Activated T-cell treated with anti-CD3 and anti-CD28 coated beads, Interleukin-2, amount 50 U/mL, for 4 hours (primary cell): ENCODE measurements at regions not wholly inside any gene's neighbourhood (a gene's known extent, or its start where the extent isn't known, plus 50 kb on each side); places are given as distances from the start of the nearest gene placed in this dataset.
"Not testable (repeated sequence)": the region's sequence is repeated elsewhere in the genome, so short reads cannot be mapped to it uniquely, and the experiment has no call there.

Experiments used
- ATAC-seq, 2 donors: fragments of 200-7000 bp; cut with Tn5 transposase; one replicate each; pipeline ENCODE4 v1.10.0; 2021
- DNase-seq: peaks from one replicate; pipeline ENCODE4 v3.0.0-alpha.2; 2020
- H3K27me3 Mint-ChIP-seq: one replicate; pipeline ENCODE4 v1.8.0; 2021; ENCODE audit warnings: low read depth, mixed read lengths
- H3K36me3 Mint-ChIP-seq: one replicate; pipeline ENCODE4 v1.8.0; 2022; ENCODE audit warnings: mixed read lengths; ENCODE audit not compliant: insufficient read depth
- H3K4me1 Mint-ChIP-seq: one replicate; pipeline ENCODE4 v1.8.0; 2021; ENCODE audit warnings: low read depth, mixed read lengths
- H3K4me3 Mint-ChIP-seq: one replicate; pipeline ENCODE4 v1.8.0; 2021; ENCODE audit warnings: mild to moderate bottlenecking, moderate library complexity, mixed read lengths
- H3K9me3 Mint-ChIP-seq: one replicate; pipeline ENCODE4 v1.8.0; 2021; ENCODE audit warnings: mixed read lengths

GRCh38 chr4:122973465-122973864, 51.1 kb upstream of the NUDT6 start:
- Mint-ChIP-seq H3K27me3 (no peaks in the 10 kb centered on the region), H3K4me1 (no peaks in the 10 kb centered on the region), H3K9me3 (no peaks in the 10 kb centered on the region), H3K4me3 (no peak overlapping the region), H3K36me3 (peaks cover 24% of the 10 kb centered on the region)
- DNase-seq (no peak), ATAC-seq (no peak)

GRCh38 chr4:122976111-122976510, 53.7 kb upstream of the NUDT6 start:
- H3K4me1 Mint-ChIP-seq, result no peaks in the 10 kb centered on the region
- H3K27me3 Mint-ChIP-seq, result no peaks in the 10 kb centered on the region
- no peaks in the 10 kb centered on the region for H3K9me3 Mint-ChIP-seq
- peaks cover 35% of the 10 kb centered on the region for H3K36me3 Mint-ChIP-seq
- ATAC-seq (no peak), DNase-seq (no peak)
- H3K4me3 Mint-ChIP-seq, result no peak overlapping the region

DNA sequence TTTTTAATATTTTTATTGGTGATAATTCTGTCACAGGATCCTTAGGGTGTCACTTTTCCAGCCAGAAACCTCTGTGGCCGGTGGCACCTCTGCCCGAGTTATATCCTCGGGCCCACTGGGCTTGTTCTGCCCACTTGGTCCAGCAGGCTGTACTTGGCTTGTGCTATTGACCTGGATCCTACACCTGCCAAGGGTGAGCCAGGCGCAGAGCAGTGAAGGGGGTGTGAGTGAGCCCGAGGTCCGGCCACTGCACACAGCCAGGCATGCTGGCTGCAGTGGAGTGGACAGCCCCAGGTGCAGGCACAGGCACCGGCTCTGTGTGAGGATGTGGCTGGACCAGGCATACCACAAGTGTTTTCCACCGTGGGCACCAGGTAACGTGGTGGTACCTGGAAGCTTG, 54.7 kb upstream of the NUDT6 start:
- H3K4me3 Mint-ChIP-seq, result no peak overlapping the region
- DNase-seq (no peak), ATAC-seq (no peak)
- no peaks in the 10 kb centered on the region for H3K27me3 Mint-ChIP-seq
- peaks cover 36% of the 10 kb centered on the region for H3K36me3 Mint-ChIP-seq
- H3K9me3 Mint-ChIP-seq, result no peaks in the 10 kb centered on the region
- H3K4me1 Mint-ChIP-seq, result no peaks in the 10 kb centered on the region

GRCh38 chr4:122978109-122978508, 55.7 kb upstream of the NUDT6 start:
- Mint-ChIP-seq H3K36me3 (peaks cover 40% of the 10 kb centered on the region), H3K9me3 (no peaks in the 10 kb centered on the region), H3K4me3 (no peak overlapping the region), H3K4me1 (no peaks in the 10 kb centered on the region), H3K27me3 (no peaks in the 10 kb centered on the region)
- ATAC-seq (no peak), DNase-seq (no peak)

GRCh38 chr4:122978789-122979188, 56.4 kb upstream of the NUDT6 start:
- no peak overlapping the region for H3K4me3 Mint-ChIP-seq
- H3K9me3 Mint-ChIP-seq, result peaks cover 3% of the 10 kb centered on the region
- H3K27me3 Mint-ChIP-seq, result no peaks in the 10 kb centered on the region
- no peaks in the 10 kb centered on the region for H3K4me1 Mint-ChIP-seq
- ATAC-seq (no peak), DNase-seq (no peak)
- peaks cover 45% of the 10 kb centered on the region for H3K36me3 Mint-ChIP-seq

DNA sequence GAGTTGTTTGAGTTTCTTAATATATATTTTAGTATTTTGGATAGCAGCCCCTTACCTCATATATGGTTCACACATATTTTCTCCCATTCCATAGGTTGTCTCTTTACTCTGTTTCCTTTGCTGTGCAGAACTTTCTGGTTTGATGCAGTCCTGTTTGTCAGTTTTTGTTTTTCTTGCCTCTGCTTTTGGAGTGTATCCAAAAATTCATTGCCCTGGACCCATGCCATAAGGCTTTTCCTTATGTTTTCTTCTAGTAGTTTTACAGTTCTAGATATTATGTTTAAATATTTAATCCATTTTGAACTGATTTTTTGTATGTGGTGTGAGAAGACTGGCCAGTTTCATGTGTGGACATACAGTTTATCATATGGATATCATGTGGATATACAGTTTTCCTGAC, 58.5 kb upstream of the NUDT6 start:
- ATAC-seq (no peak), DNase-seq (no peak)
- Mint-ChIP-seq H3K4me1 (no peaks in the 10 kb centered on the region), H3K36me3 (peaks cover 56% of the 10 kb centered on the region), H3K9me3 (peaks cover 15% of the 10 kb centered on the region), H3K4me3 (no peak overlapping the region), H3K27me3 (no peaks in the 10 kb centered on the region)

DNA sequence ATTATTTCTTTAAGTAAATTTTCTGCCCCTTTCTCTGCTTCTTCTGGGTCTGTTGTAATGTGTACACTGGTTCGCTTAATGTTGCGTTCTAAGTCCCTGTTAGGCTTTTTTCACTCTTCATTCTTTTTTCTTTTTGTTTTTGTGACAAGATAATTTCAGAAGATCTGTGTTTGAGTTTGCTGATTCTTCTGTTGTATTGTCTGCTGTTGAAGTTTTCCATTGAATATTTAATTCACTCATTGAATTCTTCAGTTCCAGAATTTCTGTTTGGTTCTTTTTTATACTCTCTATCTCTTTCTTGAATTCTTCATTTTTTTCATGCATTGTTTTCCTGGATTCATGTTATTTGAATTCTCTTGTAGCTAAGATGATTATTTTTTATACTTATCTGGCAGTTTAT, 66.3 kb upstream of the NUDT6 start:
- peaks cover 62% of the 10 kb centered on the region for H3K36me3 Mint-ChIP-seq
- H3K27me3 Mint-ChIP-seq, result no peaks in the 10 kb centered on the region
- ATAC-seq (no peak), DNase-seq (no peak)
- H3K4me1 Mint-ChIP-seq, result no peaks in the 10 kb centered on the region
- peaks cover 43% of the 10 kb centered on the region for H3K9me3 Mint-ChIP-seq
- no peak overlapping the region for H3K4me3 Mint-ChIP-seq

DNA sequence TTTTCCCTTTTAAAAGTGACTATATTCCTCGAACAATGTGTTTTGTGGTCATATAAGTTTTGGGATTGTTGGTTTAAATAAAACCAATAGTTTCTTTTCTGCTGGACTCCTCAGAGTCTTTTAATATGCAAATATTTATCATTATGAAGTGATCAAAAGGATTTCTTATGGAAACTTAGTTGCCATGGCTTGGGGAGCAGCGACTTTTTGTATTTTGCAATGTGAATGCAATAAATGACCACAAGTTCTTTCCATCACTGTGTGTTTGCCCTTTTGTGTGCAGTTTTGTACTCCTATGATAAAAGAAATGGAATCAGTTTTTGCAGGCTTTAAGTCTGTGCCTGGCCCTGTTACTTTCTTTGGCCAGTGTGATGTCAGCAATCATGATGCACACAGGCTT, 68.5 kb upstream of the NUDT6 start:
- DNase-seq (no peak), ATAC-seq (no peak)
- Mint-ChIP-seq H3K36me3 (peaks cover 47% of the 10 kb centered on the region), H3K4me1 (no peaks in the 10 kb centered on the region), H3K9me3 (peaks cover 30% of the 10 kb centered on the region), H3K4me3 (no peak overlapping the region), H3K27me3 (no peaks in the 10 kb centered on the region)

GRCh38 chr4:122992057-122992456, 69.7 kb upstream of the NUDT6 start:
- no peak for ATAC-seq
- peaks cover 21% of the 10 kb centered on the region for H3K9me3 Mint-ChIP-seq
- H3K4me1 Mint-ChIP-seq, result no peaks in the 10 kb centered on the region
- no peak for DNase-seq
- peaks cover 46% of the 10 kb centered on the region for H3K36me3 Mint-ChIP-seq
- H3K4me3 Mint-ChIP-seq, result no peak overlapping the region
- H3K27me3 Mint-ChIP-seq, result no peaks in the 10 kb centered on the region

GRCh38 chr4:122992641-122993040, 70.2 kb upstream of the NUDT6 start:
- H3K9me3 Mint-ChIP-seq, result peaks cover 20% of the 10 kb centered on the region
- ATAC-seq, result no peak
- H3K36me3 Mint-ChIP-seq, result peaks cover 46% of the 10 kb centered on the region
- H3K4me3 Mint-ChIP-seq, result no peak overlapping the region
- DNase-seq, result no peak
- H3K4me1 Mint-ChIP-seq, result no peaks in the 10 kb centered on the region
- no peaks in the 10 kb centered on the region for H3K27me3 Mint-ChIP-seq

- no peaks in the 10 kb centered on the region for H3K27me3 Mint-ChIP-seq
- H3K4me1 Mint-ChIP-seq, result peaks cover 3% of the 10 kb centered on the region
- ATAC-seq (no peak), DNase-seq (no peak)
- no peak overlapping the region for H3K4me3 Mint-ChIP-seq
- H3K9me3 Mint-ChIP-seq, result peaks cover 5% of the 10 kb centered on the region
- peaks cover 25% of the 10 kb centered on the region for H3K36me3 Mint-ChIP-seq
Measured at GRCh38 chr4:122996350-122996749, 74.0 kb upstream of the NUDT6 start.

GRCh38 chr4:122997463-122998101, 75.2 kb upstream of the NUDT6 start:
- Mint-ChIP-seq H3K27me3 (no peaks in the 10 kb centered on the region), H3K4me1 (peaks cover 3% of the 10 kb centered on the region), H3K4me3 (no peak overlapping the region), H3K9me3 (peaks cover 5% of the 10 kb centered on the region), H3K36me3 (peaks cover 27% of the 10 kb centered on the region)
- no peak for DNase-seq
- ATAC-seq, result no peak

GRCh38 chr4:123004079-123004478, 81.7 kb upstream of the NUDT6 start:
- H3K27me3 Mint-ChIP-seq, H3K4me3 Mint-ChIP-seq, H3K4me1 Mint-ChIP-seq, DNase-seq, ATAC-seq: not testable (repeated sequence)
- Mint-ChIP-seq H3K9me3 (peaks cover 14% of the 10 kb centered on the region), H3K36me3 (peaks cover 46% of the 10 kb centered on the region)

DNA sequence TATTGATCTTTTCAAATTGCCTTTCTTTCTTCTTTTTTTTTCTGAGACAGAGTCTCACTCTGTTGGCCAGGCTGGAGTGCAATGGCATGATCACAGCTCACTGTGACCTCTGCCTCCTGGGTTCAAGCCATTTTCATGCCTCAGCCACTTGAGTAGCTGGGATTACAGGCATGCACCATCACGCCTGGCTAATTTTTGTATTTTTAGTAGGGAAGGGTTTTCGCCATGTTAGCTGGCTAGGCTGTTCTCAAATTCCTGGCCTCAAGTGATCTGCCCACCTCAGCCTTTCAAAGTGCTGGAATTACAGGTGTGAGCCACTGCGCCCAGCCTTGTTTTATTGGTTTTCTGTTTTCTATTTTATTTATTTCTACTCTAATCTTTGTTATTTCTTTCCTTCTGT, 82.7 kb upstream of the NUDT6 start:
- H3K9me3 Mint-ChIP-seq, result peaks cover 14% of the 10 kb centered on the region
- peaks cover 53% of the 10 kb centered on the region for H3K36me3 Mint-ChIP-seq
- H3K4me1 Mint-ChIP-seq, H3K4me3 Mint-ChIP-seq, DNase-seq, ATAC-seq, H3K27me3 Mint-ChIP-seq: not testable (repeated sequence)

- H3K36me3 Mint-ChIP-seq, result peaks cover 60% of the 10 kb centered on the region
- H3K4me3 Mint-ChIP-seq, result no peak overlapping the region
- DNase-seq (no peak), ATAC-seq (no peak)
- no peaks in the 10 kb centered on the region for H3K27me3 Mint-ChIP-seq
- H3K4me1 Mint-ChIP-seq, result peaks cover 5% of the 10 kb centered on the region
- H3K9me3 Mint-ChIP-seq, result peaks cover 14% of the 10 kb centered on the region
Measured at GRCh38 chr4:123007679-123008078, 85.3 kb upstream of the NUDT6 start.

- not testable (repeated sequence) for H3K27me3 Mint-ChIP-seq, DNase-seq, ATAC-seq, H3K4me3 Mint-ChIP-seq, H3K4me1 Mint-ChIP-seq, H3K9me3 Mint-ChIP-seq
- H3K36me3 Mint-ChIP-seq, result peaks cover 39% of the 10 kb centered on the region
Measured at GRCh38 chr4:123012416-123012815, 90.0 kb upstream of the NUDT6 start.
